Erythroblast (primary cell): ENCODE measurements at regions not wholly inside any gene's neighbourhood (a gene's known extent, or its start where the extent isn't known, plus 50 kb on each side); places are given as distances from the start of the nearest gene placed in this dataset.

ENCODE experiments used
- GATA1 ChIP-seq: IDR thresholded peaks from 2 replicates; pipeline ENCODE4 v1.6.1; 2011; ENCODE audit warnings: low read depth, mild to moderate bottlenecking, control low read depth, low read length, moderate library complexity
- POLR2A ChIP-seq: IDR thresholded peaks from 2 replicates; pipeline ENCODE4 v1.6.1; 2011; ENCODE audit warnings: mild to moderate bottlenecking, low read length

DNA sequence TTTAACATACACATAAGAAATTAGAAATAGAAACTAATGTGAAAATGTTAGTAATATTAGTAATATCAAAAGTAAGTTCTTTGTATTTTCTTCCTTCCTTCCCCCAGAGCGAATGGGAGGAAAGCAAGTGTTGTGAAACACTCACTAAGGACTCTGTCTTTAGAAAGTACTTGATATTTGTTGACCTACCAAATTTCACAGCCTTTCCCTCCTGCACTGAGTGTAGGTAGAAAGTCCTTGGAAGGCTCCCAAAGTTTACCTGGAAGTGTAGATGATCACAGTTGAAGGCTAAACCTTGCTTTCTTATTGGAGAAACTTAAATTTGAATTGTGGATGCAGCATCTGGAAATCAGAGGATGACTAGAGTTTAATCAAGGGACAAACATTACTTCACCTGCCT lies 1459.5 kb upstream of the SPRY2 start:
- TF ChIP-seq POLR2A (no peak), GATA1 (no peak)
